Epithelial cell of proximal tubule (primary cell): ENCODE measurements at regions not wholly inside any gene's neighbourhood (a gene's known extent, or its start where the extent isn't known, plus 50 kb on each side); places are given as distances from the start of the nearest gene placed in this dataset.

Source experiments
- DNase-seq: peaks from one replicate; pipeline ENCODE4 v3.0.0-alpha.2; 2011; ENCODE audit warnings: low read depth
- H3K4me3 ChIP-seq: 2 replicates; pipeline ENCODE4 v1.5.1; 2011; ENCODE audit warnings: low read depth, mild to moderate bottlenecking, low read length
- CTCF ChIP-seq: conservative IDR thresholded peaks from 2 replicates; pipeline ENCODE4 v1.5.1; 2012; ENCODE audit warnings: low read depth, mild to moderate bottlenecking, low read length

- no peak for DNase-seq
- TF ChIP-seq CTCF: no peak
Measured at GRCh38 chr21:16134134-16134533, 404.4 kb downstream of the USP25 start.

GRCh38 chr21:16137106-16137505, 407.3 kb downstream of the USP25 start:
- DNase-seq: no peak

More at GRCh38 chr21:16134134-16134533, 404.4 kb downstream of the USP25 start:
- H3K4me3 ChIP-seq: no peak overlapping the region

GRCh38 chr21:16145052-16145451, 415.3 kb downstream of the USP25 start:
- H3K4me3 ChIP-seq: no peak overlapping the region
- no peak for TF ChIP-seq CTCF
- no peak for DNase-seq

More at GRCh38 chr21:16137106-16137505, 407.3 kb downstream of the USP25 start:
- no peak overlapping the region for H3K4me3 ChIP-seq
- TF ChIP-seq CTCF: no peak

- DNase-seq: no peak
- H3K4me3 ChIP-seq: no peak overlapping the region
- no peak for TF ChIP-seq CTCF
Measured at GRCh38 chr21:16145479-16145878, 415.7 kb downstream of the USP25 start.

GRCh38 chr21:16154321-16154720, 424.5 kb downstream of the USP25 start:
- no peak for TF ChIP-seq CTCF
- H3K4me3 ChIP-seq: no peak overlapping the region
- no peak for DNase-seq

GRCh38 chr21:16154951-16155635, 425.3 kb downstream of the USP25 start:
- H3K4me3 ChIP-seq: no peak overlapping the region

More at GRCh38 chr21:16154951-16155635, 425.3 kb downstream of the USP25 start:
- no peak for DNase-seq
- TF ChIP-seq CTCF: no peak
